WERI-Rb-1 (cell line): ENCODE measurements at regions not wholly inside any gene's neighbourhood (a gene's known extent, or its start where the extent isn't known, plus 50 kb on each side); places are given as distances from the start of the nearest gene placed in this dataset.
"Not testable (repeated sequence)": the region's sequence is repeated elsewhere in the genome, so short reads cannot be mapped to it uniquely, and the experiment has no call there.

Experiments used
- DNase-seq: peaks from one replicate; pipeline ENCODE4 v3.0.0-alpha.2; 2020
- H3K27ac ChIP-seq: fragments of 250-450 bp; sonication (Bioruptor Pico); 2 replicates; pipeline ENCODE4 v1.5.1; 2020; ENCODE audit warnings: mild to moderate bottlenecking, moderate library complexity
- H3K27me3 ChIP-seq: fragments of 250-450 bp; sonication (Bioruptor Pico); 2 replicates; pipeline ENCODE4 v1.5.1; 2021; ENCODE audit warnings: mild to moderate bottlenecking, low read depth, moderate library complexity; ENCODE audit not compliant: insufficient read depth, severe bottlenecking
- H3K36me3 ChIP-seq: fragments of 250-450 bp; sonication (Bioruptor Pico); 2 replicates; pipeline ENCODE4 v1.5.1; 2020; ENCODE audit warnings: mild to moderate bottlenecking, moderate library complexity
- H3K4me3 ChIP-seq: 2 replicates; pipeline ENCODE4 v1.5.1; 2011; ENCODE audit warnings: low read depth, mild to moderate bottlenecking, control low read depth, low read length
- H3K9me3 ChIP-seq: fragments of 250-450 bp; sonication (Bioruptor Pico); 2 replicates; pipeline ENCODE4 v1.5.1; 2021; ENCODE audit warnings: mild to moderate bottlenecking, moderate library complexity; ENCODE audit not compliant: severe bottlenecking
- TF ChIP-seq, protein P1 (sequence below): IDR thresholded peaks from 2 replicates; pipeline ENCODE4 v1.5.1; 2011; ENCODE audit warnings: low read depth, mild to moderate bottlenecking, control low read depth, inconsistent platforms, low read length

DNA sequence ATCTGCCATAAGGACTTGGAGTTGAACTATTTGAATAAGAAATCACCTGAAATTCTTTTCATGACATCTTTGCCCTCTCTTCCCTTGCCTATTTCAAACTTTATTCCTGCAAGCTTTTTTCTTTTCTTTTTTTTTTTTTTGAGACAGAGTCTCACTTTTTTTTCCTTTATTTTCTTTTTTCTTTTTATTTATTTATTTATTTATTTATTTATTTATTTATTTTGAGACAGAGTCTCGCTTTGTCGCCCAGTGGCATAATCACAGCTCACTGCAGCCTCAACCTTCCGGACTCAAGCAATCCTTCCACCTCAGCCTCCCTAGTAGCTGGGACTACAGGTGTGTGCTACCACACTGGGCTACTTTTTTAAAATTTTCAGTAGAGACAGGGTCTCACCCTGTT lies 369.3 kb upstream of the ATP11B start:
- H3K27ac ChIP-seq, result no peak overlapping the region
- DNase-seq, result no peak
- TF ChIP-seq, protein P1, sequence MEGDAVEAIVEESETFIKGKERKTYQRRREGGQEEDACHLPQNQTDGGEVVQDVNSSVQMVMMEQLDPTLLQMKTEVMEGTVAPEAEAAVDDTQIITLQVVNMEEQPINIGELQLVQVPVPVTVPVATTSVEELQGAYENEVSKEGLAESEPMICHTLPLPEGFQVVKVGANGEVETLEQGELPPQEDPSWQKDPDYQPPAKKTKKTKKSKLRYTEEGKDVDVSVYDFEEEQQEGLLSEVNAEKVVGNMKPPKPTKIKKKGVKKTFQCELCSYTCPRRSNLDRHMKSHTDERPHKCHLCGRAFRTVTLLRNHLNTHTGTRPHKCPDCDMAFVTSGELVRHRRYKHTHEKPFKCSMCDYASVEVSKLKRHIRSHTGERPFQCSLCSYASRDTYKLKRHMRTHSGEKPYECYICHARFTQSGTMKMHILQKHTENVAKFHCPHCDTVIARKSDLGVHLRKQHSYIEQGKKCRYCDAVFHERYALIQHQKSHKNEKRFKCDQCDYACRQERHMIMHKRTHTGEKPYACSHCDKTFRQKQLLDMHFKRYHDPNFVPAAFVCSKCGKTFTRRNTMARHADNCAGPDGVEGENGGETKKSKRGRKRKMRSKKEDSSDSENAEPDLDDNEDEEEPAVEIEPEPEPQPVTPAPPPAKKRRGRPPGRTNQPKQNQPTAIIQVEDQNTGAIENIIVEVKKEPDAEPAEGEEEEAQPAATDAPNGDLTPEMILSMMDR, result no peak
- no peak overlapping the region for H3K4me3 ChIP-seq
- no peaks in the 10 kb centered on the region for H3K36me3 ChIP-seq
- no peaks in the 10 kb centered on the region for H3K9me3 ChIP-seq
- peaks cover 41% of the 10 kb centered on the region for H3K27me3 ChIP-seq

DNA sequence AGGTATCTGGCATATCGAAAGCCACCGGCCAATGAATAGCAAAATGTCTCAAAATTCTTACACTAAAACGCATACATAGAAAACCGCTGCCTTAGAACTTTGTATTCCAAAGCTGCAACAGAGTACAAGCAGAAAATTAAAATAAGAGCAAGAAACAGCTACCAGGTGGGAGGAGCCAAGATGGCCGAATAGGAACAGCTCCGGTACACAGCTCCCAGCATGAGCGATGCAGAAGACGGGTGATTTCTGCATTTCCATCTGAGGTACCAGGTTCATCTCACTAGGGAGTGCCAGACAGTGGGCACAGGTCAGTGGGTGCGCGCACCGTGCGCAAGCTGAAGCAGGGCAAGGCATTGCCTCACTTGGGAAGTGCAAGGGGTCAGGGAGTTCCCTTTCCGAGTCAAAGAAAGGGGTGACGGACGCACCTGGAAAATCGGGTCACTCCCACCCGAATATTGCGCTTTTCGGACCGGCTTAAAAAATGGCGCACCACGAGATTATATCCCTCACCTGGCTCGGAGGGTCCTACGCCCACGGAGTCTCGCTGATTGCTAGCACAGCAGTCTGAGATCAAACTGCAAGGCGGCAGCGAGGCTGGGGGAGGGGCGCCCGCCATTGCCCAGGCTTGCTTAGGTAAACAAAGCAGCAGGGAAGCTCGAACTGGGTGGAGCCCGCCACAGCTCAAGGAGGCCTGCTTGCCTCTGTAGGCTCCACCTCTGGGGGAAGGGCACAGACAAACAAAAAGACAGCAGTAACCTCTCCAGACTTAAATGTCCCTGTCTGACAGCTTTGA lies 367.2 kb upstream of the ATP11B start:
- H3K9me3 ChIP-seq, H3K36me3 ChIP-seq, DNase-seq, H3K4me3 ChIP-seq, H3K27ac ChIP-seq: not testable (repeated sequence)
- H3K27me3 ChIP-seq, result peaks cover 35% of the 10 kb centered on the region

DNA sequence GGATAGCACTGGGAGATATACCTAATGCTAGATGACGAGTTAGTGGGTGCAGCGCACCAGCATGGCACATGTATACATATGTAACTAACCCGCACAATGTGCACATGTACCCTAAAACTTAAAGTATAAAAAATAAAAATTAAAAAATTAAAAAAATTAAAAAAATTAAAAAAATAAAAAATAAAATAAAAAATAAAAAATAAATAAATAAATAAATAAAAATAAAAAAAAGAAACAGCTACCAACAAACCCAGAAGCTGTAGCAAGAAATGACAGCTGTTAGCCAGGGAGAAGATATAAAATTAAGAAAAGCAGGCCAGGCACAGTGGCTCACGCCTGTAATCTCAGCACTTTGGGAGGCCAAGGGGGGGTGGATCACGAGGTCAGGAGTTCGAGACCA lies 361.3 kb upstream of the ATP11B start:
- H3K36me3 ChIP-seq, H3K4me3 ChIP-seq, DNase-seq, H3K9me3 ChIP-seq, H3K27ac ChIP-seq, H3K27me3 ChIP-seq: not testable (repeated sequence)

- TF ChIP-seq, protein P1, result no peak
- Histone ChIP-seq H3K27me3 (peaks cover 33% of the 10 kb centered on the region), H3K9me3 (no peaks in the 10 kb centered on the region), H3K36me3 (no peaks in the 10 kb centered on the region), H3K4me3 (no peak overlapping the region), H3K27ac (no peak overlapping the region)
- DNase-seq, result no peak
Observed at GRCh38 chr3:182435860-182436259, 357.4 kb upstream of the ATP11B start.

DNA sequence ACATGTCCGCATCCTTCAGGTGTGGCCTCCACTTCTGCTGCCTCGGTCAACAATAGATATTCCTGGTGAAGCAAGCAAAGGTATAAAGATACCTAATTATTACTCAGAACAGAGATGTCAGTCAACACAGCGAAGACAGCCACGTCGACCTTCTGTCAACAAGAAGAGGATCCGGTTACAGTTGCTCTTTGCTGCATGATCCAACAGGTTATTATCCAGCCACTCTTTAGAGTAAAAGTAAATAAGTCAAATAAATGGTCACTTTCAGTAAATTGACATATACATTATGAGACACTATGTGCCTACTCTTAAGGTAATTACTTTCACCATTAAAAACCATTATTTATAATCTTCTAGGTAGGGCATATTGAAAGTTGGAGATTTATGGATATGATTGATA lies 356.8 kb upstream of the ATP11B start:
- H3K27ac ChIP-seq, result no peak overlapping the region
- peaks cover 33% of the 10 kb centered on the region for H3K27me3 ChIP-seq
- H3K4me3 ChIP-seq, result no peak overlapping the region
- H3K36me3 ChIP-seq, result no peaks in the 10 kb centered on the region
- TF ChIP-seq, protein P1, result no peak
- no peak for DNase-seq
- H3K9me3 ChIP-seq, result no peaks in the 10 kb centered on the region

- DNase-seq, result no peak
- Histone ChIP-seq H3K27me3 (peaks cover 36% of the 10 kb centered on the region), H3K27ac (no peak overlapping the region), H3K36me3 (no peaks in the 10 kb centered on the region), H3K4me3 (no peak overlapping the region), H3K9me3 (no peaks in the 10 kb centered on the region)
- TF ChIP-seq, protein P1, result no peak
Observed at GRCh38 chr3:182438398-182438797, 354.9 kb upstream of the ATP11B start.

DNA sequence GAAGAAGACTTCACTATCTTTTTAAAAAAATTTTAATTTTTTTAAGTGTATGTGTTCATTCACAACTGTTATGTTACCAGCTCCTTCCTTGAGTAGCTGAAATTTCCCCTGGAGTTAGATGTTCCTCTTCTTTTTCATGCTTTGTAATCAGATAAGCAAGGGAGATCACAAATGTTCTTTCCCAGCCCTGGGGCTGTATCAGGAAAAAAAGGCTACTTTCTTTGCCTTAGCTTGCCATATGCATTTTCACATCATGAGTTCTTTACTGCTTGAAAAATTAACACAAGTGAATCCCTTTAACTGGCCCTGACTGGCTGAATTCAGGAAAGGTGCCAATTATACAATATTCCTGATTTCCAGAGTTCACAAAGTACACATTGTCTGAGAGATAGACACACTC lies 353.2 kb upstream of the ATP11B start:
- TF ChIP-seq, protein P1, result no peak
- Histone ChIP-seq H3K9me3 (no peaks in the 10 kb centered on the region), H3K27ac (no peak overlapping the region), H3K36me3 (no peaks in the 10 kb centered on the region), H3K4me3 (no peak overlapping the region), H3K27me3 (peaks cover 36% of the 10 kb centered on the region)
- no peak for DNase-seq
